HG03378 (cell line): ENCODE measurements at regions not wholly inside any gene's neighbourhood (a gene's known extent, or its start where the extent isn't known, plus 50 kb on each side); places are given as distances from the start of the nearest gene placed in this dataset.

ENCODE experiments used
- ATAC-seq: cut with Tn5 transposase; IDR thresholded peaks from one replicate; pipeline ENCODE4 v1.9.1; 2021; ENCODE audit warnings: mild to moderate bottlenecking, moderate library complexity; ENCODE audit not compliant: unreplicated experiment

DNA sequence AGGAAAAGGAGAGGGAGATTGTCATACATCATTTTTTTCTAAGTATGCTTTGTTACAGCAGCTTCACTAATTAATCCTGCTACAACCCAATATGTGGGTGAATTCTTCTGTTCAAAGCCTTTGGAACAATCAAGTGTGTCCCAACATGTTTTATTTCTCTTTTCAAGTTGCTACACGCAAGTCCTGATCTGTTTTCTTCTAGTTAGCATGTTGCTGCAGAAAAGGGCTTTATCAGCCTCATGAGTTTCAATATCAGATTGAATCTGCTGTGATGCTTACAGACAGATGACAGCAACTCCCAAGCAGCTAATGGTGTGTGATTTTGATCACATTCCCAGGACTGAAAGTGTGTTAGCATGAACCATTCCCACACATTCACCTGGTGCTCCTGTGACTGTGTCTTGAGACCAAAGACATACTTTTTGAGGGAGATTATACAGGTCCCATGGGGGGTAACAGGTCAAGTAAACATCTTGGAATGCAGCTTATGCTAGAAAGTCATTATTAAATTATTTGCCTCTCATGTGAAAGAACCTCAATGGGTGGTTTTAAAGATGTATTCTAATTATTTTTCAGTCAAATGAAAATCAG, 96.9 kb upstream of the KCNJ16 start:
- ATAC-seq, result no peak

DNA sequence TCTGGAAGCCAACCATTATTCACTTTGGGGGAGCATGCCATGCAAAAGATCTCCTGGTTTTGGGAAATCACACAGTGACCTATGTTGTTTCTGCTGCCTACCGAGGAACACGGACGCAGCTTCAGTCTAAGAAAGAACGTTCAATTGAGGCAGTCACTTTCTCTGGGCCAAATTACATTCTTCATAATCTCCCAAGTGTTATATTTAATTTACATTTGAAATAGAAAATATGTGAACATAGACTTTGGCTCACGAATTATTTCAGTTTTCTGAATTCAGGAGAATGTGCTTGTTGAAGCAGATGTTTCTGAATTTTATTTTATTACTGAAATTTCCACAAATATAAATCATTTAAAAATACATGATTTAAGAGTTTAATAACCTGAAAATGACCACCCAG, 93.6 kb upstream of the KCNJ16 start:
- no peak for ATAC-seq

GRCh38 chr17:69995476-69995875, 79.5 kb upstream of the KCNJ16 start:
- ATAC-seq, result no peak

DNA sequence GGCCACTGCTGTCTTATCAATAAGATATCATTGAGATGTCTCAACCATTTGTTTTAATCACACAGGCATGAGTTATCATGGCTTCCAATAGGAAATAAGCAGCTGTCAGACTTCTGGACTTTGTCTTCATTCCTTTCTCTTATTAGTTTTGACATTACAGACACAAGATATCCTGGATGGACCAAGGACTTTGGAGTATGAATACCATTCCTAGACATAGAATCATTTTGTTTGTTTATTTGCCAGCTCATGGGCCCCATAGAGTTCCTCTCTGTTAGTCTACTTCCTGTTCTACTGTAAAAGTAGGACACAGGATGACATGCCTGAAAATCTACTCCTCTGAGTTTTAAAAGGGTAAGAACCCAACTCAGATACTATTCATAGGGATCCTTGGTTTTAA, 77.7 kb upstream of the KCNJ16 start:
- no peak for ATAC-seq

- ATAC-seq, result no peak
Measured at GRCh38 chr17:69999253-69999652, 75.8 kb upstream of the KCNJ16 start.

GRCh38 chr17:70006159-70006558, 68.9 kb upstream of the KCNJ16 start:
- no peak for ATAC-seq

DNA sequence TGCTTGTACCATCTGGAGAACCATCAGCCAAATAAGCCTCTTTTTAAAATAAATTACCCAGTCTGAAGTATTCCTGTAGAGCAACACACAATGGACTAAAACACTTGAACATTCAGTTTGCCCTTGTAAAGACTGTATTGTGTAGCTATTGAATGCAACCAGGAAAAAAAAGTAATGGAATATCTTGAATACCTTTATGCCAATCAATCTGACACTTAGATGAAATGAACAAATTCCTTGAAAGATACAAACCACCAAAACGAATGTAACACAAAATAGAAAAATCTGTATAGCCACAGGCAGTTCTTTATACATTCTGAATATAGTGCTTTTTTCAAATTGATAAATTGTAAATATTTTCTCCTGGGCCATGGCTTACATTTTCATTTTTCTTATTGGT, 63.3 kb upstream of the KCNJ16 start:
- no peak for ATAC-seq

DNA sequence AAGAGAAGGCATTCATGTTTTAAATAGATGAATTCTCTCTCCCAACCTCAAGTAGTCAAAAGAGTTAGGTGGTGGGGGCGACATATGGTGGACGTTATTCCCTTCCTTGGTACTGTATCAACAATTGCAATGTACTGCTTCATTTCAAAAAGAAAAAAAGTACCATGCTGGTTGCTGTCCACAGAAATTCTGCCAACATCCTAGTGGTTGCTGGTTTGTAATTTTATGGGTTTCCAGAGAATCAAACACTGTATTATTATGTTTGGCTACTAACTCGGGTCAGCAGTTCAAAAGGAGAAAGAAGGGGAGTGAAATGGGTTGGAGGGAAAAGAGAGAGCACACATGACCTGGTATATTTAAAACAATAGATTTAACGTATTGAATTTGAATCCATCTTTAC, 61.1 kb upstream of the KCNJ16 start:
- ATAC-seq, result no peak

DNA sequence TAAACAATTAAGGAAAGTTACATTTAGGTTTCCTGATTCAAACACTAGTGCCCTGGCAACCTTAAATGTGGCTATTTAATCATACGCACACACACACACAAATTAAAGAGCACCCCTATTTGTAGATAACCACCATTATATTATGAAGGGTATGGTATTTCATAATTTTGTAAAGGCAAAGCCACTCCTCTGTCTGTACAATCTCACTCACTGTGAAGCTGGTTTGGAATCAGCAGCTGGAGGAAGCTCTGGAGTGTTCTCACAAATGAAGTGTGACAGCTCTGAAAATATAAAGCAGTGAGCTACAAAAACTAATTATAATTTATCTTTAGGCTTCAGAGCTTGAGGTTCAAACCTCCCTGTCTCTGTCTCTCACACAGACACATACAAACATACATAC, 57.9 kb upstream of the KCNJ16 start:
- ATAC-seq, result no peak

GRCh38 chr17:70017941-70018340, 57.1 kb upstream of the KCNJ16 start:
- no peak for ATAC-seq

GRCh38 chr17:70021726-70022125, 53.3 kb upstream of the KCNJ16 start:
- no peak for ATAC-seq

- ATAC-seq, result no peak
Measured at GRCh38 chr17:70022175-70022574, 52.9 kb upstream of the KCNJ16 start.

DNA sequence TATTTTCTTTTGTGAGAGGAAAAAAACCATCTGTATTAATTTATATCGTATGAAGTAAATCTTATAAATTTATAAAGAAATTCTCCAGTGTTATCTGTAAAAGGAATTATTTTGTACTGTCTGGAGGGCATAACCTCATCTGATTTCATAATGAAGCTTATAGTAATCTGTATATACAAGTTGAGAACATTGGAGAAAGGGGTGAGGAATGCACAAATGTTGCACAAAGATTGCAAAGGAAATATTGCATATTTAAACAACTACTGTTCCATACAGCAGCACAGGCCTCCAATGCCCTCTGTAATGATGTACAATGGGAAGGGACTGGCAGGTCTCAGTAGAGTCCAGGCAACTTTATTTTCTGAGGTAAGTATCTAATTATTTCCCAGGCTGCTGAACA, 50.8 kb upstream of the KCNJ16 start:
- no peak for ATAC-seq
